NCI-H510A treated with DMSO at 0.1 percent for 48 hours (cell line): ENCODE measurements at regions not wholly inside any gene's neighbourhood (a gene's known extent, or its start where the extent isn't known, plus 50 kb on each side); places are given as distances from the start of the nearest gene placed in this dataset.

Experiments used
- DNase-seq: peaks from one replicate; lab custom pipeline; 2025; lab: John Stamatoyannopoulos, UW

DNA sequence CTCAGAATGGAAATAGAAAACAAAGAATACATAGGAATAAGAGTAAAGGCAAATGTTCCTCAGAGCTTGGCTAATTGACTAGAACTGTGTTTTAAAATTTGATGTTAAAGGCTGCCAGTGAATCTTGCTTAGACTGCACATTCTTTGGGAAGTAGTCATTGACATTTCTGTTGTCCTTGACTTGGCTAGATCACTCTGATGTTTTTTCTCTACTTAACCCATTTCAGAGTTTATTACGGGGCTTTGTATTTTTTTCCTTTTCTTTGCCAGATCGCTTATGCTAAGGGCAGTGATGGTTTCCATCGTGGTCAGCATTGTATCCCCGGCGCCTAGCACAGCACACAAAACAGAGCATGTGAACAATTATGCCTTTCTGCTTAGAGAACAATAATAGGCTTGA lies 1126.7 kb upstream of the CDH9 start:
- no peak for DNase-seq

DNA sequence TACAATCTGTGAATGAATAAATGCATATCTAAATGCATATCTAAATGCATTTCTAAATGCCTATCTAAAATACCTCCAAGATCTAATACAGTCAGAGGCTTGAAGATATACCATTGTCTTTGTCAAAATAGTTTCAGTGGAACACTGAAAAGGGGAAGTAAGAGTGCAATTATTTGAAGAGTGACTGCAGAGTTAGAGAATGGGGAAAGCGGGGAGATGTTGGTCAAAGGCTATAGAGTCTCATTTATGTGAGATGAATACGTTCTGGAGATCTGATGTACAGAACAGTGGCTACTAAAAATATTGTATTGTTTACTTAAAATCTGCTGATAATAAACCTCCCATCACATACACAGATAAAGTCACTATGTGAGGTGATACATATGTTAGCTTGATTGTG lies 1126.2 kb upstream of the CDH9 start:
- no peak for DNase-seq

GRCh38 chr5:28156981-28157380 lies 1118.6 kb upstream of the CDH9 start:
- no peak for DNase-seq

- no peak for DNase-seq
These were observed 1105.1 kb upstream of the CDH9 start for GRCh38 chr5:28143519-28143918.

GRCh38 chr5:28132151-28132550 lies 1093.8 kb upstream of the CDH9 start:
- no peak for DNase-seq

DNA sequence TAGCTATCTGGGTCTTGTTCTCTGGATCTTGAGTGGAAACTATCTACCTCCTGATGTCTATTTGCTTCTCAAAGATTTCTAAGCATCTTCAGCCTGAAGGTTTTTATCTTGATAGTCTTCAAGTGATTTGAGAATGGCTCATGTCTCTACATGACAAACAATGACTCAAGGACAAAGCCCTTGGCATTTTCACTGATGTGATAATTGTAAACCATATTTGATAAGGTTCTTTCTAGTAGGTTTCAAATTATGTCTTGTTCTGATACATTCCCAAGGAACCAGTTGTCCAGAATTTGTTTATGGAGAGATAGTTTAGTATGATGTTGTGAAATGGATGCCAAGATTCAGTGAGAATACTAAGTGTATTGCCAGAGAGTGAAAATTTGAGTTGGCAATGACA lies 1079.3 kb upstream of the CDH9 start:
- no peak for DNase-seq

DNA sequence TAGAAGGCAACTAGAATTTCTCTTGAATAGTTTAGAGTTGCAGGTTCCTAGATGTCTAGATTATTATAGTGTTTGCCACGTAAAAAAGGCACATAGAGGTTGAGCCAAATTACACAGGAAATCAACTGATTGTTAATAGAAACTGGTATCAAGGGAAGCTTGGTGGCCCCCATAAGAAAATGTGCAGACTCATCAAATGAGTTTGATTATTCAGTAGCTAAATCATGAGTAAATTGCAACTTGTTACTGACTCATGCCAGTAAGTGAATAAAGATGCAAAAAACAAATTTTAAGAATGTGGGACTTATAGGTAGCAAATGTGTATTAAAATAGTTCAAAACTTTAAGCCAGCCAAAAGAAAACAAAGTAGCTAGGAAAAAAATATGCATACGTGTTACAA lies 1078.9 kb upstream of the CDH9 start:
- no peak for DNase-seq

GRCh38 chr5:28110781-28111180 lies 1072.4 kb upstream of the CDH9 start:
- no peak for DNase-seq

- DNase-seq, result no peak
These were observed 1065.7 kb upstream of the CDH9 start for GRCh38 chr5:28104080-28104479.

DNA sequence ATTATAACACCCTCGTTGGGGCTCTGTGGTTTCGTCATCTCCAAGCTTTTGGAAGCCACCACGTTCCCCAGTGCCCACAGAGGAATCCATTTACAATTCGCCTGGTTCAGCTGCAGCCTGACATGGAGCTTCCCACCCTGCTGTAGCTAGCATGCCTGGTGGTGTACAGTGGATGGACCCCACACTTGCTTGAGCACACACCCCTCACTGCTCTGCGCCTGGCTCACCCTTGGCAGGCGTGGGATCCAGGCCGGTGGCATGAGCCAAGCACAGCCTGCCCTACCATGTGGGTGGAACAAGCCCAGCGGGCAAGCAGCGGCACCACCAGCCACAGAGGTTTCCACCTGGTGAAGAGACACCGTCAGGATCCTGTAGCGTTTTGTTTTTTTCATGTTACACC lies 1045.7 kb upstream of the CDH9 start:
- no peak for DNase-seq

GRCh38 chr5:28082610-28083009 lies 1044.2 kb upstream of the CDH9 start:
- no peak for DNase-seq

DNA sequence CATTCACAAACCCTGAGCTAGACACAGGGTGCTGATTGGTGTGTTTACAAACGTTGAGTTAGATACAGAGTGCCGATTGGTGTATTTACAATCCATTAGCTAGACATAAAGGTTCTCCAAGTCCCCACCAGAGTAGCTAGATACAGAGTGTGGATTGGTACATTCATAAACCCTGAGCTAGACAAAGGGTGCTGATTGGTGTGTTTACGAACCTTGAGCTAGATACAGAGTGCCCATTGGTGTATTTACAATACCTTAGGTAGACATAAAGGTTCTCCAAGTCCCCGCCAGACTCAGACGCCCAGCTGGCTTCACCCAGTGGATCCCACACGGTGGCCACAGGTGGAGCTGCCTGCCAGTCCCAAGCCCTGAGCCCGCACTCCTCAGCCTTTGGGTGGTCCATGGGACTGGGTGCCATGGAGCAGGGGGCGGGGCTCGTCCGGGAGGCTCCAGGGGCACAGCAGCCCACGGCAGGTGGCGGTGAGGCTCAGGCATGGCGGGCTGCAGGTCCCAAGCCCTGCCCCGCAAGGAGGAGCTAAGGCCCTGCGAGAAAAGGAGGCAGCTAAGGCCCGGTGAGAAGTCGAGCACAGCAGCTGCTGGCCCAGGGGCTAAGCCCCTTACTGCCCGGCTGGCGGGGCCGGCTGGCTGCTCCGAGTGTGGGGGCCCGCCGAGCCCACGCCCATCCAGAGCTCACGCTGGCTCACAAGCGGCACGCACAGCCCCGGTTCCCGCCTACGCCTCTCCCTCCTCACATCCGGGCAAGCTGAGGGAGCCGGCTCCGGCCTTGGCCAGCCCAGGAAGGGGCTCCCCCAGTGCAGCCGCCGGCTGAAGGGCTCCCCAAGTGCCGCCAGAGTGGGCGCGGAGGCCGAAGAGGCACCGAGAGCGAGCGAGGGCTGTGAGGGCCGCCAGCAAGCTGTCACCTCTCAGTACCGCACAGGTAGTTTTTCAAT lies 1039.2 kb upstream of the CDH9 start:
- peak; percentile 62 for DNase-seq

DNA sequence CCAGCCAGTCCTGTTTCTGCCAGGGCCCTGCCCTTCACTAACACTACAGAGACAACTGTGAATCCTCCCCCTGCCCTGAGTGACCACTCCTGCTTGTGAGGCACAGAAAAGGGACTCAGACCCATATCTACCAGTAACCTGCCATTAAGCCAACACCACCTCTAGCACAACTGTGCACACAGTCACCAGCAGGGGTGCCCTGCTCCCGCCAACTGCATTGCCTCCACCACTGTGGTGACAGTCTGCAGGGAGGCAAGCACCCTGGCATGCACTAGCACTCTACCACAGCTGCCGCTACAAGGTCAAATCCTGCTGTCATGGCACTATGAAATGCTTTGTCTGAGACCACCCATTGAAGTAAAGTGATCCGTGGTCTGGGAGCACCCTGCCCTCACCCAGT lies 1028.5 kb upstream of the CDH9 start:
- no peak for DNase-seq

DNA sequence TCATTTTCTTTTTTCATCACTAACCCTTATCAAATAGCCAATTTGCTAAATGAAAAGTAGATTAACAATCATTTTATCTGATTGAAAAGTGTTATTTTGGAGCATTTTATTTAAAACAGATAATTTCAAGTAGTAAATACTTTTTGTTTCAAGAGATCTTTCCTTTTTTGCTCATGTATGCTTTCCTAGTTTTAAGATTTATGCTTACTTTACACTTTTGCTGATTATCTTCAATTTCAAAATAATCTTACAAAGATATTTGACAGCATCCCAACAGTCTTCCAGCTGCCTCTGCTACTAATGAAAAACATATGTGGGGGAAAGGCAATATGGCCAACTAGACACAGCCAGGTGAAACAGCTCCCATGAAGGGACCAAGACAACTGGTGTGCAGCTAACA lies 1027.3 kb upstream of the CDH9 start:
- no peak for DNase-seq

DNA sequence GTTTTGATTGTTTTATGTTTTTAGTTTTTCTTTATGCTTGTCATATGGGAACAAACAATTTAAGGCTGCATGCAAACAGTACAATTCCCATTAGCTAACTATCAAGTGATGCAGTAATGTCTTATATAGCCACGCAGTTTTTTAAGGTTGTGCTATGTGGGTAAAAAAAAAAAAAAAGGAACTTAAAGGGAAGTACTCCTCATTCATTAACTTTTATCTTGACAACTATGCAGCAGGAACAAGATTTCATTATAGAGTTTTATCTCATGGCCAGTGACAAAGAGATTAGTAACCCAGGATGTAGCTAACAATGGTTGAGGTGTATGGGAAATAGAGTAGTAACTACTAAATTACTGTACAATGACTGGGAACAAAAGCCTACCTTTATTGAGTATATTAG lies 1008.2 kb upstream of the CDH9 start:
- no peak for DNase-seq

GRCh38 chr5:28027851-28028250 lies 989.5 kb upstream of the CDH9 start:
- no peak for DNase-seq

DNA sequence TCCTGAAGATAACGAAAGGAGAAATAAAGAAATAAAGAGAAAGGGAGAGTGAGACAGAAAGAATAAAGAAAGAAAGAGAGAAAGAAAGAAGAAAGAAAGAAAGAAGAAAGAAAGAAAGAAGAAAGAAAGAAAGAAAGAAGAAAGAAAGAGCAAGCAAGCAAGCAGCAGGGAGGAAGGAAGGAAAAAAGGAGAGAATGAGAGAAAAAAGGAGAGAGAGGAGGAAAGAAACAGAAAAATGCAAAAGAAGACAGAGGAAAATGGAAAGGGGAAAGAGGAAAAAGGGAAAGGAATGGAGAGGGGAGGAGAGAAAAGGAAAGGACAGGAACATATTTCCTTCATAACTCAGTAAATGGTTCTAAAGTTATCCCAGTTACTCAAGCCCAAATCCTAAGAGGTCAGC lies 978.8 kb upstream of the CDH9 start:
- no peak for DNase-seq

DNA sequence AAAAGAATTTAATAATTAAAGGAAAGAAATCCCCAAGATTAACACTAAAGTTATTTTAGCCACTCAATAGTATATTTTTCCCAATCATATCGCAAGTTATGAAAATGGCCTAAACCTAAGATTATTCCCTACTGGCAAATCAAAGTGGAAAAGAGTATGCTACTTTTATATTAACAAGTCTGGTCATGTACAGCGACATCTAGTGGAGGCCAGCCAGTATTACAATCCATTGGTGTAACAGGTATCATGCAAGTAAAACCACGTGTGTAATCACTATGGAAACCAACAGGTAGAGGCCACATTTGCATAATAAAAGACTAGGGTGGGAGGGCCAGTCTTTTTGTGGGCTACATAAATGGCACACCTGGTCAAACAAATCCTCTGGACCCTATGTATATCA lies 976.4 kb upstream of the CDH9 start:
- no peak for DNase-seq

GRCh38 chr5:28012538-28012937 lies 974.2 kb upstream of the CDH9 start:
- DNase-seq, result no peak

DNA sequence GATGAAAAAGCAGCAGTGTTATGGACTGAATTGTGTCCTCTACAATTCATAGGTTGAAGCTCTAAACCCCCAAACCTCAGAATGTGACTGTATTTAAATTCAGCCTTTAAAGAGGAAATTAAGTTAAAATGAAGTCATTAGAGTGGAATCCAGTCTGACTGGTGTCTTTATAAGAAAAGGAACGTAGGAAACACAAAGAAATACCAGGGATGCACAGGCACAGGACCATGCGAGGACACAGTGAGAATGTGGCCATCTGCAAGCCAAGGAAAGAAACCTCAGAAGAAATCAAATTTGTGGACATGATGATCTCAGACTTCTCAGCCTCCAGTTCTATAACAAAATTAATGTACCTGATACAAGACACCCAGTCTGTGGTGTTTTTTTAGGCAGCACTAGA lies 971.2 kb upstream of the CDH9 start:
- DNase-seq, result no peak

GRCh38 chr5:27996665-27997064 lies 958.3 kb upstream of the CDH9 start:
- no peak for DNase-seq

DNA sequence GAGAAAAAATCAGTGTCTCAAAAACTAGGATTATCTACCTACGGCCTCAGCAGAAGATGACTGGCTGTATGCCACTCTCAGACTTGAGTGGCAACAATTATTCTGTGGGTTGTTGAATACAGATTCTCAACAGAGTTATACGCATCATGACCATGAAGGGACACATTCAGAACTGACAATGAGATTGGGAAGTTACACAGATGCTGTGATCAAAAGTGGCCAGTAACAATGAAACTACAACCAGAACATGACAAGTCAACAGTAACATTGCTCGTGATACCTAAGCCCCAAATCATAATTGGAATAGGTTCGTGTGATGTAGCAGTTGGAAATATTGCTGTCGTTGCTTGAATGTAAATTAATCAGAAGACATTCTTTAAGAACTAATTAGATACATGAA lies 957.5 kb upstream of the CDH9 start:
- DNase-seq, result no peak

DNA sequence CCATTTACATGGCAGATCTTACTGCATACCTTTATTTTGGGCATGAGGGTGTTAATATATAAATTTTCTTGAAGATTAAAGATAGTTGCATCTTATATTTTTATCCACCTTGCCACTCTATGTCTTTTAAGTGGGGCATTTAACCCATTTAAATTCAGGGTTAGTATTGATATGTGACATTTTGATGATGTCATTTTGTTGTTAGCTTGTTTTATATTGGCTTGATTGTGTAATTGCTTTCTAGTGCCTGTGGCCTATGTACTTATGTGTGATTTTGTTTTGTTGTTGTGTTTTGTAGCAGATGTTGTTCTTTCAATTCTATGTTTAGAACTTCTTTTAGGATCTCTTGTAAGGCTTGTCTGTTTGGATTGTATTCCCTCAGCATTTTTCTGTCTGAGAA lies 939.9 kb upstream of the CDH9 start:
- no peak for DNase-seq

GRCh38 chr5:27969157-27969556 lies 930.8 kb upstream of the CDH9 start:
- DNase-seq, result no peak
